ENCODE measurements at regions not wholly inside any gene's neighbourhood (a gene's known extent, or its start where the extent isn't known, plus 50 kb on each side); places are given as distances from the start of the nearest gene placed in this dataset.

- no peak for TF ChIP-seq CTCF (IDR thresholded peaks at IDR 0.05; ENCODE audit: low read depth, low read length)
- no peak for TF ChIP-seq POLR2A (IDR thresholded peaks at IDR 0.05; ENCODE audit: extremely low read depth, insufficient read length)
- no peak for TF ChIP-seq MYC (IDR thresholded peaks at IDR 0.05; ENCODE audit: low read depth, low read length)
Observed at GRCh38 chr5:100647461-100648230, 112.5 kb downstream of the FAM174A start.
